ENCODE measurements at regions not wholly inside any gene's neighbourhood (a gene's known extent, or its start where the extent isn't known, plus 50 kb on each side); places are given as distances from the start of the nearest gene placed in this dataset.

DNA sequence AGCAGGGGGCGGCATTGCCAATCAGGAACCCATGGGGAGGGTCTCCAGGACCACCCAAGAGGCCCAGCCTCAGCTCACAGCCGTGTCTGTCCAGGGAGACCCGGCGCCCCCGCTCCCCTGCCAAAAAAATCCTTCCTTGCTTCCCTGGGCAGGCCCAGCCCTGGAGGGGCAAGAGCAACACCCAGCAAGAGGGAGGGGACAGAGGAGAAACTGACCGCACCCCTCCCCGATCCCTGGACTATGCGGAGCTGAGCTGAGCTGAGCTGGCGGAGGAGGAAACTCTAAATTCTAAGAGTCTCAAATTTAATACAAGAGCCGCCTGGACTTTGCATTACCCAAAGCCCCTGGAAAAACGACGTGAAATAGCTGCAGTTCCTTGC is 52.0 kb upstream of the SHISAL1 start:
- DNase-seq (ENCODE audit: low read depth, low spot score), result no peak
- no TSS peak for BruUV-seq (replicated peaks)
- H4K20me1 ChIP-seq (replicated peaks; ENCODE audit: control insufficient read depth, extremely low read depth, insufficient read depth, low read length), result no peaks in the 10 kb centered on the region
- CTCF ChIA-PET, result no interaction called here
- no peak overlapping the region for H3K4me3 ChIP-seq (replicated peaks in 1 of 3; ENCODE audit: insufficient read depth in 1 of 3, low read depth in 1 of 3, low read length in 3 of 3)
- no peaks in the 10 kb centered on the region for H3K27me3 ChIP-seq (ENCODE audit: control insufficient read depth in 2 of 2, insufficient read depth in 2 of 2, low read length in 2 of 2)
- no peak for FAIRE-seq
- dilution Hi-C loops (cut with MboI; ENCODE audit: extremely low pct_ligation_motif_present, low sequenced_read_pairs) (no loop called here), intact Hi-C loops (cut with micrococcal nuclease) (loop anchor here (10.0 kb wide), 1 partner anchor 260 kb away; no protein-coding TSS in a partner anchor)
- no peak for TF ChIP-seq GATA2 (IDR thresholded peaks at IDR 0.05; ENCODE audit: insufficient read depth, insufficient read length, low read depth, low read length)
- TF ChIP-seq EZH2 (IDR thresholded peaks at IDR 0.05; ENCODE audit: borderline replicate concordance, low read depth, low read length, severe bottlenecking), result no peak
- TF ChIP-seq, protein P1, sequence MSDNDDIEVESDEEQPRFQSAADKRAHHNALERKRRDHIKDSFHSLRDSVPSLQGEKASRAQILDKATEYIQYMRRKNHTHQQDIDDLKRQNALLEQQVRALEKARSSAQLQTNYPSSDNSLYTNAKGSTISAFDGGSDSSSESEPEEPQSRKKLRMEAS (IDR thresholded peaks at IDR 0.05; ENCODE audit: insufficient read depth, insufficient read length), result no peak
- TF ChIP-seq FOS (IDR thresholded peaks at IDR 0.05; ENCODE audit: borderline replicate concordance, insufficient read depth, low read length), result no peak
- TF ChIP-seq POLR2A (IDR thresholded peaks at IDR 0.05; ENCODE audit: low read depth, low read length), result no peak
- no peak for TF ChIP-seq POLR2AphosphoS5 (IDR thresholded peaks at IDR 0.05; ENCODE audit: insufficient read depth, low read depth, low read length)
- TF ChIP-seq, protein P2, sequence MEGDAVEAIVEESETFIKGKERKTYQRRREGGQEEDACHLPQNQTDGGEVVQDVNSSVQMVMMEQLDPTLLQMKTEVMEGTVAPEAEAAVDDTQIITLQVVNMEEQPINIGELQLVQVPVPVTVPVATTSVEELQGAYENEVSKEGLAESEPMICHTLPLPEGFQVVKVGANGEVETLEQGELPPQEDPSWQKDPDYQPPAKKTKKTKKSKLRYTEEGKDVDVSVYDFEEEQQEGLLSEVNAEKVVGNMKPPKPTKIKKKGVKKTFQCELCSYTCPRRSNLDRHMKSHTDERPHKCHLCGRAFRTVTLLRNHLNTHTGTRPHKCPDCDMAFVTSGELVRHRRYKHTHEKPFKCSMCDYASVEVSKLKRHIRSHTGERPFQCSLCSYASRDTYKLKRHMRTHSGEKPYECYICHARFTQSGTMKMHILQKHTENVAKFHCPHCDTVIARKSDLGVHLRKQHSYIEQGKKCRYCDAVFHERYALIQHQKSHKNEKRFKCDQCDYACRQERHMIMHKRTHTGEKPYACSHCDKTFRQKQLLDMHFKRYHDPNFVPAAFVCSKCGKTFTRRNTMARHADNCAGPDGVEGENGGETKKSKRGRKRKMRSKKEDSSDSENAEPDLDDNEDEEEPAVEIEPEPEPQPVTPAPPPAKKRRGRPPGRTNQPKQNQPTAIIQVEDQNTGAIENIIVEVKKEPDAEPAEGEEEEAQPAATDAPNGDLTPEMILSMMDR (IDR thresholded peaks at IDR 0.05; ENCODE audit: extremely low read depth in 1 of 2, insufficient read depth in 1 of 2, low read depth in 1 of 2, low read length in 2 of 2), result no peak
- POLR2A ChIA-PET, result no interaction called here
- peaks cover 22% of the 10 kb centered on the region for H3K4me1 ChIP-seq (ENCODE audit: control insufficient read depth, extremely low read depth, insufficient read depth, low read length)
- H3K9me1 ChIP-seq (replicated peaks; ENCODE audit: control insufficient read depth, extremely low read depth, insufficient read depth, low read length), result no peaks in the 10 kb centered on the region
- H3K4me2 ChIP-seq (ENCODE audit: insufficient read depth, low read length), result no peak overlapping the region
- H3K9ac ChIP-seq (replicated peaks; ENCODE audit: extremely low read depth, insufficient read depth, low read length), result no peak overlapping the region
- H3K79me2 ChIP-seq (ENCODE audit: control insufficient read depth, insufficient read depth, low read length), result no peaks in the 10 kb centered on the region
- no peak overlapping the region for H3K27ac ChIP-seq (ENCODE audit: insufficient read depth, low read depth, low read length)
- H2AFZ ChIP-seq (ENCODE audit: low read depth, low read length), result no peak overlapping the region
- H3K9me3 ChIP-seq (replicated peaks; ENCODE audit: control insufficient read depth, insufficient read depth, low read length), result no peaks in the 10 kb centered on the region
- H3K36me3 ChIP-seq (ENCODE audit: control insufficient read depth in 2 of 2, extremely low read depth in 1 of 2, insufficient read depth in 2 of 2, low read length in 2 of 2), result no peaks in the 10 kb centered on the region

All from endothelial cell of umbilical vein (primary cell).